ENCODE measurements at regions not wholly inside any gene's neighbourhood (a gene's known extent, or its start where the extent isn't known, plus 50 kb on each side); places are given as distances from the start of the nearest gene placed in this dataset.

DNA sequence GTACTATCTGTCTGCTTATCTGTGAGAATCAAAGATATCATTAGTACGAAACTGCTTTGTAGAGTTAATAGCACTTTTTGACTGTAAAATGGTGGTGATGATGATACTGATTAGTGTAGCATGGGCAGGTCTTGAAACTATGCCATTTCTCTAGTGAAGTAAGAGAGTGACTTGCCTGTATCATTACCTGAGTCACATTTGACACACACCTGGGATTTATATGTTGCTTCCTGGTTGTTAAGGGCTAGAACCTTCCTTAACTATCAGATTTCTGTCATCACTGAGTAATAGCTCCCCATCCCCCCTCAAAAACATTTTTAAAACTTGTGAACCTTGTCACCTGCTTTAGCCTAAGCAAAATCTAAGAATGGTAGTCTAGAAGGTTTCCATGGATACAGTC, 135.6 kb upstream of the RORB start:
- no CpG with 5 or more reads among the region's 1 CpG for WGBS, 2 experiments (ENCODE audit: extremely low coverage in 2 of 2, insufficient read length in 1 of 2)
- Histone ChIP-seq H3K56ac (ENCODE audit: extremely low read depth, insufficient read depth, low read length) (no peak overlapping the region), H2BK15ac (ENCODE audit: low read depth, low read length) (no peak overlapping the region), H4K8ac (ENCODE audit: low read depth in 2 of 2, low read length in 2 of 2) (no peak overlapping the region), H2AK9ac (replicated peaks; ENCODE audit: low read depth, low read length, poor library complexity) (no peak overlapping the region), H3K4me2 (ENCODE audit: low read depth, low read length) (no peak overlapping the region), H3K18ac (ENCODE audit: low read depth, low read length) (no peak overlapping the region), H4K91ac (ENCODE audit: insufficient read depth, low read depth, low read length) (no peak overlapping the region), H3K9ac (ENCODE audit: low read depth, low read length) (no peak overlapping the region), H4K5ac (ENCODE audit: low read depth, low read length) (no peak overlapping the region), H3K4ac (ENCODE audit: low read depth, low read length) (no peak overlapping the region), H3K23ac (ENCODE audit: low read depth, low read length) (no peak overlapping the region), H2BK120ac (ENCODE audit: low read depth, low read length) (no peak overlapping the region), H2BK20ac (ENCODE audit: low read depth, low read length) (no peak overlapping the region), H3K27me3 (ENCODE audit: control insufficient read depth, insufficient read depth, low read length) (no peaks in the 10 kb centered on the region), H3K27ac (ENCODE audit: insufficient read depth, low read length) (no peak overlapping the region), H3K79me1 (ENCODE audit: low read depth in 1 of 2, low read length in 2 of 2) (no peaks in the 10 kb centered on the region), H2AFZ (replicated peaks; ENCODE audit: low read length, poor library complexity) (no peak overlapping the region), H3K4me1 (ENCODE audit: control insufficient read depth, insufficient read depth, low read length) (no peaks in the 10 kb centered on the region), H3K14ac (replicated peaks; ENCODE audit: low read depth, low read length) (no peak overlapping the region), H3K4me3 (ENCODE audit: insufficient read depth, low read depth, low read length) (no peak overlapping the region), H3K9me3 (ENCODE audit: control insufficient read depth, insufficient read depth, low read length) (peaks cover 1% of the 10 kb centered on the region; the same call in 1 of the 2 replicates), H2AK5ac (ENCODE audit: low read depth, low read length) (no peak overlapping the region), H3K9me1 (ENCODE audit: insufficient read depth, low read length) (no peaks in the 10 kb centered on the region), H2BK5ac (ENCODE audit: low read depth, low read length, poor library complexity, severe bottlenecking) (no peak overlapping the region), H3K36me3 (ENCODE audit: control insufficient read depth, insufficient read depth, low read length) (no peaks in the 10 kb centered on the region), H4K20me1 (ENCODE audit: insufficient read depth, low read length) (no peaks in the 10 kb centered on the region)
- no peak for ATAC-seq (ENCODE audit: low read depth)
- TF ChIP-seq CHD1 (IDR thresholded peaks at IDR 0.05; ENCODE audit: low read depth, low read length): no peak
- no peak for TF ChIP-seq RCOR1 (IDR thresholded peaks at IDR 0.05; ENCODE audit: insufficient replicate concordance, low read length)
- TF ChIP-seq, protein P1, sequence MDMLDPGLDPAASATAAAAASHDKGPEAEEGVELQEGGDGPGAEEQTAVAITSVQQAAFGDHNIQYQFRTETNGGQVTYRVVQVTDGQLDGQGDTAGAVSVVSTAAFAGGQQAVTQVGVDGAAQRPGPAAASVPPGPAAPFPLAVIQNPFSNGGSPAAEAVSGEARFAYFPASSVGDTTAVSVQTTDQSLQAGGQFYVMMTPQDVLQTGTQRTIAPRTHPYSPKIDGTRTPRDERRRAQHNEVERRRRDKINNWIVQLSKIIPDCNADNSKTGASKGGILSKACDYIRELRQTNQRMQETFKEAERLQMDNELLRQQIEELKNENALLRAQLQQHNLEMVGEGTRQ (IDR thresholded peaks at IDR 0.05; ENCODE audit: low read depth, low read length): no peak
- TF ChIP-seq POLR2A (IDR thresholded peaks at IDR 0.05; ENCODE audit: low read depth, low read length): no peak
- TF ChIP-seq MAFK (IDR thresholded peaks at IDR 0.05; ENCODE audit: low read depth, low read length): no peak
- no peak for TF ChIP-seq BHLHE40 (IDR thresholded peaks at IDR 0.05; ENCODE audit: low read depth, low read length)
- no peak for TF ChIP-seq RAD21 (IDR thresholded peaks at IDR 0.05; ENCODE audit: low read length)
- no peak for TF ChIP-seq MAZ (IDR thresholded peaks at IDR 0.05; ENCODE audit: borderline replicate concordance, low read depth, low read length)
- TF ChIP-seq, protein P2, sequence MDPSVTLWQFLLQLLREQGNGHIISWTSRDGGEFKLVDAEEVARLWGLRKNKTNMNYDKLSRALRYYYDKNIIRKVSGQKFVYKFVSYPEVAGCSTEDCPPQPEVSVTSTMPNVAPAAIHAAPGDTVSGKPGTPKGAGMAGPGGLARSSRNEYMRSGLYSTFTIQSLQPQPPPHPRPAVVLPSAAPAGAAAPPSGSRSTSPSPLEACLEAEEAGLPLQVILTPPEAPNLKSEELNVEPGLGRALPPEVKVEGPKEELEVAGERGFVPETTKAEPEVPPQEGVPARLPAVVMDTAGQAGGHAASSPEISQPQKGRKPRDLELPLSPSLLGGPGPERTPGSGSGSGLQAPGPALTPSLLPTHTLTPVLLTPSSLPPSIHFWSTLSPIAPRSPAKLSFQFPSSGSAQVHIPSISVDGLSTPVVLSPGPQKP (IDR thresholded peaks at IDR 0.05; ENCODE audit: borderline replicate concordance, low read depth, low read length): no peak
- no peak for TF ChIP-seq NFE2L2 (IDR thresholded peaks at IDR 0.05; ENCODE audit: low read depth, low read length)
- TF ChIP-seq, protein P3, sequence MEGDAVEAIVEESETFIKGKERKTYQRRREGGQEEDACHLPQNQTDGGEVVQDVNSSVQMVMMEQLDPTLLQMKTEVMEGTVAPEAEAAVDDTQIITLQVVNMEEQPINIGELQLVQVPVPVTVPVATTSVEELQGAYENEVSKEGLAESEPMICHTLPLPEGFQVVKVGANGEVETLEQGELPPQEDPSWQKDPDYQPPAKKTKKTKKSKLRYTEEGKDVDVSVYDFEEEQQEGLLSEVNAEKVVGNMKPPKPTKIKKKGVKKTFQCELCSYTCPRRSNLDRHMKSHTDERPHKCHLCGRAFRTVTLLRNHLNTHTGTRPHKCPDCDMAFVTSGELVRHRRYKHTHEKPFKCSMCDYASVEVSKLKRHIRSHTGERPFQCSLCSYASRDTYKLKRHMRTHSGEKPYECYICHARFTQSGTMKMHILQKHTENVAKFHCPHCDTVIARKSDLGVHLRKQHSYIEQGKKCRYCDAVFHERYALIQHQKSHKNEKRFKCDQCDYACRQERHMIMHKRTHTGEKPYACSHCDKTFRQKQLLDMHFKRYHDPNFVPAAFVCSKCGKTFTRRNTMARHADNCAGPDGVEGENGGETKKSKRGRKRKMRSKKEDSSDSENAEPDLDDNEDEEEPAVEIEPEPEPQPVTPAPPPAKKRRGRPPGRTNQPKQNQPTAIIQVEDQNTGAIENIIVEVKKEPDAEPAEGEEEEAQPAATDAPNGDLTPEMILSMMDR (conservative IDR thresholded peaks at IDR 0.05; ENCODE audit: low read depth, low read length): no peak
- no peak for TF ChIP-seq SMC3 (IDR thresholded peaks at IDR 0.05; ENCODE audit: low read depth, low read length)
- no peak for TF ChIP-seq FOS (IDR thresholded peaks at IDR 0.05; ENCODE audit: low read depth, low read length)
- TF ChIP-seq MXI1 (IDR thresholded peaks at IDR 0.05; ENCODE audit: borderline replicate concordance, low read depth, low read length): no peak
- TF ChIP-seq CEBPB (IDR thresholded peaks at IDR 0.05; ENCODE audit: low read depth, low read length): no peak
- CTCF ChIA-PET: no interaction called here
- dilution Hi-C loops (cut with HindIII; ENCODE audit: low sequenced_read_pairs, unreplicated experiment): no loop called here
- BruUV-seq (replicated peaks): no TSS peak
- no peak for DNase-seq
- intact Hi-C loops (cut with micrococcal nuclease): no loop called here
- in situ Hi-C loops (cut with MboI; ENCODE audit: low sequenced_read_pairs): no loop called here
- POLR2A ChIA-PET (ENCODE audit: unreplicated experiment): no interaction called here

Data from IMR-90 (cell line).